ENCODE measurements at regions not wholly inside any gene's neighbourhood (a gene's known extent, or its start where the extent isn't known, plus 50 kb on each side); places are given as distances from the start of the nearest gene placed in this dataset.

GRCh38 chr10:2980791-2981360, 86.5 kb upstream of the PFKP start:
- DNase-seq = no peak

- DNase-seq = no peak
Measured at GRCh38 chr10:2980116-2980515, 87.2 kb upstream of the PFKP start.

GRCh38 chr10:2979306-2979705, 88.0 kb upstream of the PFKP start:
- no peak for DNase-seq

GRCh38 chr10:2978574-2979273, 88.6 kb upstream of the PFKP start:
- DNase-seq = no peak

- DNase-seq = peak; percentile 41
Measured at GRCh38 chr10:2978111-2978510, 89.2 kb upstream of the PFKP start.

- no peak for DNase-seq
Measured at GRCh38 chr10:2974503-2975207, 92.7 kb upstream of the PFKP start.

- no peak for DNase-seq
Measured at GRCh38 chr10:2974083-2974482, 93.3 kb upstream of the PFKP start.

GRCh38 chr10:2972810-2973209, 94.5 kb upstream of the PFKP start:
- no peak for DNase-seq

GRCh38 chr10:2972216-2972615, 95.1 kb upstream of the PFKP start:
- DNase-seq = no peak

- no peak for DNase-seq
Measured at GRCh38 chr10:2970190-2970823, 97.0 kb upstream of the PFKP start.

GRCh38 chr10:2968401-2969058, 98.8 kb upstream of the PFKP start:
- DNase-seq = no peak

GRCh38 chr10:2966134-2966533, 101.2 kb upstream of the PFKP start:
- DNase-seq = no peak

GRCh38 chr10:2964632-2965296, 102.6 kb upstream of the PFKP start:
- no peak for DNase-seq

GRCh38 chr10:2963889-2964631, 103.3 kb upstream of the PFKP start:
- DNase-seq = no peak

- no peak for DNase-seq
Measured at GRCh38 chr10:2962194-2962593, 105.2 kb upstream of the PFKP start.

- no peak for DNase-seq
Measured at GRCh38 chr10:2958659-2959058, 108.7 kb upstream of the PFKP start.

- no peak for DNase-seq
Measured at GRCh38 chr10:2957785-2958184, 109.6 kb upstream of the PFKP start.

- DNase-seq = no peak
Measured at GRCh38 chr10:2955064-2955463, 112.3 kb upstream of the PFKP start.

GRCh38 chr10:2953495-2953894, 113.9 kb upstream of the PFKP start:
- no peak for DNase-seq

- DNase-seq = no peak
Measured at GRCh38 chr10:2951235-2951835, 116.0 kb upstream of the PFKP start.

- DNase-seq = no peak
Measured at GRCh38 chr10:2950546-2950945, 116.8 kb upstream of the PFKP start.

GRCh38 chr10:2949948-2950354, 117.4 kb upstream of the PFKP start:
- DNase-seq = no peak

All from NCI-H1694 (cell line).